ENCODE measurements at regions not wholly inside any gene's neighbourhood (a gene's known extent, or its start where the extent isn't known, plus 50 kb on each side); places are given as distances from the start of the nearest gene placed in this dataset.
"Not testable (repeated sequence)": the region's sequence is repeated elsewhere in the genome, so short reads cannot be mapped to it uniquely, and the experiment has no call there.

DNA sequence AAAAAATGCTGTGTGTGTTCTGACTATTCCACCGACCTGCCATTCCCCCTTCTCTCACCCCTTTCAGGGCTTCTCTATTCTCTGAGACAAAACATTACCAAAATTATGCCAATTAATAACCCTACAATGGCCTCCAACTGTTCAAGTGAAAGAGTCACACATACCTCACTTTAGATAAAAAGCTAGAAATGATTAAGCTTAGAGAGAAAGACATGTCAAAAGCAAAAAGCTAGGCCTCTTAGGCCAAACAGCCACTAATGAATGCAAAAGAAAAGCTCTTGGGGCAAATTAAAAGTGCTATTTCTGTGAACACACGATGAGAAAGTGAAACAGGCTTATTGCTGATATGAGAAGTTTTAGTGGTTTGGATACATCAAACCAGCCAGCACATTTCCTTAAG lies 279.6 kb upstream of the GRAMD2B start:
- H3K4me1 ChIP-seq (ENCODE audit: low read depth) = no peaks in the 10 kb centered on the region
- H3K9me3 ChIP-seq = no peaks in the 10 kb centered on the region
- ATAC-seq (no peak), DNase-seq (no peak)
- TF ChIP-seq, protein P1, sequence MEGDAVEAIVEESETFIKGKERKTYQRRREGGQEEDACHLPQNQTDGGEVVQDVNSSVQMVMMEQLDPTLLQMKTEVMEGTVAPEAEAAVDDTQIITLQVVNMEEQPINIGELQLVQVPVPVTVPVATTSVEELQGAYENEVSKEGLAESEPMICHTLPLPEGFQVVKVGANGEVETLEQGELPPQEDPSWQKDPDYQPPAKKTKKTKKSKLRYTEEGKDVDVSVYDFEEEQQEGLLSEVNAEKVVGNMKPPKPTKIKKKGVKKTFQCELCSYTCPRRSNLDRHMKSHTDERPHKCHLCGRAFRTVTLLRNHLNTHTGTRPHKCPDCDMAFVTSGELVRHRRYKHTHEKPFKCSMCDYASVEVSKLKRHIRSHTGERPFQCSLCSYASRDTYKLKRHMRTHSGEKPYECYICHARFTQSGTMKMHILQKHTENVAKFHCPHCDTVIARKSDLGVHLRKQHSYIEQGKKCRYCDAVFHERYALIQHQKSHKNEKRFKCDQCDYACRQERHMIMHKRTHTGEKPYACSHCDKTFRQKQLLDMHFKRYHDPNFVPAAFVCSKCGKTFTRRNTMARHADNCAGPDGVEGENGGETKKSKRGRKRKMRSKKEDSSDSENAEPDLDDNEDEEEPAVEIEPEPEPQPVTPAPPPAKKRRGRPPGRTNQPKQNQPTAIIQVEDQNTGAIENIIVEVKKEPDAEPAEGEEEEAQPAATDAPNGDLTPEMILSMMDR (IDR thresholded peaks at IDR 0.05) = no peak
- intact Hi-C loops (cut with DNase I, micrococcal nuclease) = no loop called here
- no peaks in the 10 kb centered on the region for H3K36me3 ChIP-seq (ENCODE audit: low read depth)
- H3K4me3 ChIP-seq = no peak overlapping the region

DNA sequence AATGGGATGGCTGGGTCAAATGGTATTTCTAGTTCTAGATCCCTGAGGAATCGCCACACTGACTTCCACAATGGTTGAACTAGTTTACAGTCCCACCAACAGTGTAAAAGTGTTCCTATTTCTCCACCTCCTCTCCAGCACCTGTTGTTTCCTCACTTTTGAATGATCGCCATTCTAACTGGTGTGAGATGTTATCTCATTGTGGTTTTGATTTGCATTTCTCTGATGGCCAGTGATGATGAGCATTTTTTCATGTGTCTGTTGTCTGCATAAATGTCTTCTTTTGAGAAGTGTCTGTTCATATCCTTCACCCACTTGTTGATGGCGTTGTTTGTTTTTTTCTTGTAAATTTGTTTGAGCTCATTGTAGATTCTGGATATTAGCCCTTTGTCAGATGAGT lies 272.9 kb upstream of the GRAMD2B start:
- H3K9me3 ChIP-seq; DNase-seq; ATAC-seq; H3K36me3 ChIP-seq (ENCODE audit: low read depth); H3K4me1 ChIP-seq (ENCODE audit: low read depth); H3K4me3 ChIP-seq; intact Hi-C loops (cut with DNase I, micrococcal nuclease): not testable (repeated sequence)

DNA sequence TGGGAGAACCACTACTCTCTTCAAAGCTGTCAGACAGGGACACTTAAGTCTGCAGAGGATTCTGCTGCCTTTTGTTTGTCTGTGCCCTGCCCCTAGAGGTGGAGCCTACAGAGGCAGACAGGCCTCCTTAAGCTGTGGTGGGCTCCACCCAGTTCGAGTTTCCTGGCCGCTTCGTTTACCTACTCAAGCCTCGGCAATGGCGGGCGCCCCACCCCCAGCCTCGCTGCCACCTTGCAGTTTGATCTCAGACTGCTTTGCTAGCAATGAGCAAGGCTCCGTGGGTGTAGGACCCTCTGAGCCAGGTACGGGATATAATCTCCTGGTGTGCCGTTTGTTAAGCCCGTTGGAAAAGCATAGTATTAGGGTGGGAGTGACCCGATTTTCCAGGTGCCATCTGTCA lies 267.9 kb upstream of the GRAMD2B start:
- H3K36me3 ChIP-seq (ENCODE audit: low read depth); H3K9me3 ChIP-seq; ATAC-seq; intact Hi-C loops (cut with DNase I, micrococcal nuclease); DNase-seq; H3K4me3 ChIP-seq; H3K4me1 ChIP-seq (ENCODE audit: low read depth): not testable (repeated sequence)

DNA sequence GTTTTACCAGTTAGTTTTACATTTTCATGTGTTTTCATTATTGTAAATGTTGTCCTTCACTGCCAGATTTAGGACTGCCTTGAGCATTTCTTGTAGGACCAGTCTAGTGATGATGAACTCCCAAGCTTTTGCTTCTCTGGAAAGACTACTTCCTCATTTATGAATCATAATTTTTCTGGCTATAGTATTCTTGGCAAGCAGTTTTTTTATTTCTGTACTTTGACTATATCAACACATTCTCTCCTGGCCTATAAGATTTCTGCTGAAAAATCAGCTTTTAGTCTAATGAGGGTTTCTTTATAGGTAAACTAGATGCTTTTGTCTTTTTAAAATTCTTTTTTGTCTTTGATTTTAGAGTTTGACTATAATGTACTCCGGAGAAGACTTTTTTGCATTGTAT lies 256.8 kb upstream of the GRAMD2B start:
- Histone ChIP-seq H3K4me1 (ENCODE audit: low read depth) (no peaks in the 10 kb centered on the region), H3K9me3 (peaks cover 7% of the 10 kb centered on the region), H3K4me3 (no peak overlapping the region), H3K36me3 (ENCODE audit: low read depth) (no peaks in the 10 kb centered on the region)
- DNase-seq (no peak), ATAC-seq (no peak)
- intact Hi-C loops (cut with DNase I, micrococcal nuclease) = no loop called here
- TF ChIP-seq, protein P1 (IDR thresholded peaks at IDR 0.05) = no peak

DNA sequence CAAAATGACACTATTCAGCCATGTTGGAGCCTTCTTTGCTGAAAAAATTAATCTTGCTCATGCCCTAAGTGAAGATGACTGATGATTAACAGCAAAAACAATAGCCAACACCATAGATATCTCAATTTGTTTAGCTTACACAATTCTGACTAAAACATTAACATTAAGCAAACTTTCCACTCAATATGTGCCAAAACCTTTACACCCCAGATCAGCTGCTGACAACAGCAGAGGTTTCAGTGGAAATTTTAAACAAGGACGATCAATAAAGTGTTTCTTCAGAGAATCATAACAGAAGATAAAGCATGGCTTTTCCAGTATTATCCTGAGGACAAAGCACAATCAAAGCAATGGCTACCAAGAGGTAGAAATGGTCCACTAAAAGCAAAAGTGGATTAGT lies 254.4 kb upstream of the GRAMD2B start:
- ATAC-seq = no peak
- no peak for DNase-seq
- intact Hi-C loops (cut with DNase I, micrococcal nuclease) = no loop called here
- TF ChIP-seq, protein P1 (IDR thresholded peaks at IDR 0.05) = no peak
- Histone ChIP-seq H3K9me3 (peaks cover 7% of the 10 kb centered on the region), H3K4me3 (no peak overlapping the region), H3K4me1 (ENCODE audit: low read depth) (no peaks in the 10 kb centered on the region), H3K36me3 (ENCODE audit: low read depth) (no peaks in the 10 kb centered on the region)

DNA sequence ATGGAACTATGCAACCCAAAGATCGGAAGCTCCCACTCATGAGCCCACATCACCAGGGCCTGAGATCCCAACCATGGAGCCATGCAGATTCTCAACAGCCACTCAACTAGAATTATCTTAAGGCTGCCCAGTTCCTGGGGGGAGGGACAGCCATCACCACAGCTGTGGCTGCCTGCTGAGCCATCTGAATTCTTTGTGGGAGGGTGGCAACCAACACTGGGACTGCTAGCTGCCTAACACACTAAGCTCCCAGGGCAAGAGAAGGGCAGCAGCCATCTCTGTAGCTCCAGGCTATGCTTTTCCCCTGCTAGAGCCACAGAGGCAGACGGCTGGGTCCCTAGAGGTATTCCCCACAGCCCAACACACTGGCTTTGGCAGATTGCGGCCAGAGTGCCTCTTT lies 251.3 kb upstream of the GRAMD2B start:
- no peaks in the 10 kb centered on the region for H3K4me1 ChIP-seq (ENCODE audit: low read depth)
- H3K4me3 ChIP-seq = no peak overlapping the region
- H3K36me3 ChIP-seq (ENCODE audit: low read depth) = no peaks in the 10 kb centered on the region
- intact Hi-C loops (cut with DNase I, micrococcal nuclease) = no loop called here
- ATAC-seq (no peak), DNase-seq (no peak)
- TF ChIP-seq, protein P1 (IDR thresholded peaks at IDR 0.05) = no peak
- H3K9me3 ChIP-seq = no peaks in the 10 kb centered on the region

DNA sequence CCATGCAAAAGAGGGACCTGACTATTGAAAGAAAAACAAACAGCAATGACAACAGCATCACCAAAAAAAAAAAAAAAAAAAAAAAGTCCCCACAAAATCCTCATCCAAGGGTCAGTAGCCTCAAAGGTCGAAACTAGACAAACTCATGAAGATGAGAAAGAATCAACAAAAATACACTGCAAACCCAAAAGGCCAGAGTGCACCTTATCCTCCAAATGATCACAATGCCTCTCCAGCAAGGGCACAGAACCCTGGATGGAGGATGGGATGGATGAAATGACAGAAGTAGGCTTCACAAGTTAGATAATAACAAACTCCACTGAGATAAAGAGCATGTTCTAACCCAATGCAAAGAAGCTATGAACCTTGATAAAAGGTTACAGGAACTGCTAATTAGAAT lies 250.4 kb upstream of the GRAMD2B start:
- Histone ChIP-seq H3K9me3 (no peaks in the 10 kb centered on the region), H3K36me3 (ENCODE audit: low read depth) (no peaks in the 10 kb centered on the region), H3K4me1 (ENCODE audit: low read depth) (no peaks in the 10 kb centered on the region), H3K4me3 (no peak overlapping the region)
- TF ChIP-seq, protein P1 (IDR thresholded peaks at IDR 0.05) = no peak
- intact Hi-C loops (cut with DNase I, micrococcal nuclease) = no loop called here
- ATAC-seq = no peak
- no peak for DNase-seq

All from mucosa of descending colon (tissue), 3 donors.